Medulla oblongata (tissue), 1 donor: ENCODE measurements at regions not wholly inside any gene's neighbourhood (a gene's known extent, or its start where the extent isn't known, plus 50 kb on each side); places are given as distances from the start of the nearest gene placed in this dataset.
"Not testable (repeated sequence)": the region's sequence is repeated elsewhere in the genome, so short reads cannot be mapped to it uniquely, and the experiment has no call there.

Experiments
- DNase-seq: peaks from one replicate; pipeline ENCODE4 v3.0.0-alpha.2; 2015; ENCODE audit errors: extremely low spot score

DNA sequence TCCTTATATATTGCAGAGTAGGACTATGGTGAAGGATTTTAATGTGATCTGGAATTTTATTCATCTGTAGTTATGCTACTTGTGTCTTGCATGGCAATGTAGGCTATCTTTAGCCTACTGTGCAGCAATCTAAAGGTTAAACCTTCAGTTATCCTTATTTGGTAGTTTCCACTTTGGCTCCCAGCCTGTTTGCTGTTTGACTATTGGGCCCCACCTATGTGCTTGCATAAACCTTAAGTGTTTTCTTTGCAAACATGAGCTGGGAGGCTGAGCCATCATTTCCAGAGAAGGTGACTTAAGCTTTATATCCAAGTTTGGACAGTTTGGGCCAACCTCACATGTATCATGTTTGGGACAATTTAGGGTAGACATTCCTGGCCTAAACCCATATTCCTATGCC lies 537.5 kb downstream of the BTBD3 start:
- DNase-seq = no peak

DNA sequence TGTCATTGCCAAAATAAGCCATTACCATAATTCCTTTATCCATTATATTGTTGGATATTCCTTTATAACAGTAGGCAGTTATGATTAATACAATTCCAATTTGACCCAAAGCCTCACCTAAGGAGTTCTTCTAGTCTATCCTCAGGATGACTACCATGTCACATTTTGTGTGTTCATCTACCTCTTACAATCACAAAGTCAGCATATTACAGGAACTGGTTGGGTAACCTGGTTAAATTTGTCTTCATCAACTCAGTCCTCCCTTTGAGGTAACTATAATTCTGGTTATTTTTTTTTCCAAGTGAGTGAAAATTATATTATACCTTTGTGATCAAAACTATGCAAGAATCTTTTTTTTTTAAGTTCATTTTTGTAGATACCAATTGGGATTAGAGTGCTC lies 540.5 kb downstream of the BTBD3 start:
- no peak for DNase-seq

DNA sequence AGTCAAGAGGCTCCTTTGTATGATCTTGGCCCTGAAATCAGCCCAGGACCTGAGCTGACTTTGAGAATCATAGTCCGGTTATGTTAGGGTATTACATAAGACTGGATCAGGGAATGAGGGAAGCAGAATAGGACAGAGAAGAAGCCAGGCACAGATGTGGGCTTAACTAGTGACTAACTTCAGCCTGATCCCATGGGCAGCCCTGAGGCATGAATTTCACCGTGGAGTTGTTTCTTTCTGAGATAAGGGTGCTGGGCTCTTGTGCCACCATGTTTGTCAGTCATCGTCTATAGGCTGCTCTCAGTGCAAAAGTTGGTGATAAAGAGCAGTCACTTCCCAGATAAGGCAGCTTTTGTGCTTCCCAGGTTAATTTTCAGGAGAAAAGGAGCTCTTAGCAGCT lies 544.7 kb upstream of the SPTLC3 start:
- no peak for DNase-seq

DNA sequence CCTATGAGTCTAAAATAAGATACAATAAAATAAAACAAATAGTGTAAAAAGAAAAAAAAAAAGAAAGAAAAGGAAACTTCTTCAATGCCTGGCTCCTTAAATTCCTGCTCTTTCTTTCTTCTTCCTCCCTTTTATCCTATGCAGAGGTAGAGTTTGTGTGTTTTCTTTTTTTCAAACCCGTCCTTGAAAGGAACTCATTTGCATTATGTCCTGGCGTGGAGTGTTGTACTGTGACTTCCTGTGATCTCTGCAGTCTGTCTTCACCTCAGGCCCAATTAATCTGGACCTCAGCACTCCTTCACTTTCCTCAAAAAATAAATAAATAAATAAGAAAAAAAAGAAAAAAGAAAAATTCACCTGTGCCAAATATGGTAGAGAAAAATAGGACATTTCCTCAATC lies 541.9 kb upstream of the SPTLC3 start:
- no peak for DNase-seq

DNA sequence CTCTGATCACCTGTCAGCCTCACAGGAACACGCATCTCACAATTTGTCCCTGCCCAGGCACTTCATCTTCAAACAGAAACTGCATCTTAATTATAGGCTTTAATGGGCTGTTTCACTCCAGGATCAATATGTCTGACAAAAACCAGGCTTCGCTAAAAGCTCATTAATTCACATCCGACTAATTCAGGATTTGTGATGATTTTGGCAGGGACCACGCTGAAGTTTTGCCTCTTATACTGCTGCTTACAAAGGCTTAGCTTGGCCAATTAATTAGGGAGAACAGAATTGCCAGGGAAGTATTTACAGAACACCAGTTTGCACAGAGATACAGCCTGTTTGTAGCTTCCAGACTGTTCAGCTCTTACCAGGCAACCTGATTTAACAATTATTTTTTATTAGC lies 541.0 kb upstream of the SPTLC3 start:
- no peak for DNase-seq

- no peak for DNase-seq
These were observed 526.1 kb upstream of the SPTLC3 start for GRCh38 chr20:12482661-12483060.

DNA sequence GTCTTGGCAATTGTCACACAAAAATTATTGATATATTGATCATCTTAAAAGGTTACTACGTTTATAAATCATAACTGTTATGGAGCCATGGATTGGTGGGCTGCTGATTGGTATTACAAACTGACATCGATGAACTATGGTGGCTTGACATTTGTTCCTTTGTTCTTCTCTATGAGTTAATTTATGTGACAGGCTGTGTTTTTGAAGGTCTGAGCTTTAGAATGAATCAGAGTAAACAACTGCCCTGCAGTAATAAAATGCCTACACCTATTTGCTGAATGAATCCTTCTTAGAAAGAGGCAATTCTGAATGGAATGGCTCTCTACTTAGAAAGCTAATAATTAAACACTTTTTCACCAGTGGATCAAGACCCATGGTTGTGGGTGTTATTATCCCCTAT lies 506.3 kb upstream of the SPTLC3 start:
- DNase-seq = no peak

DNA sequence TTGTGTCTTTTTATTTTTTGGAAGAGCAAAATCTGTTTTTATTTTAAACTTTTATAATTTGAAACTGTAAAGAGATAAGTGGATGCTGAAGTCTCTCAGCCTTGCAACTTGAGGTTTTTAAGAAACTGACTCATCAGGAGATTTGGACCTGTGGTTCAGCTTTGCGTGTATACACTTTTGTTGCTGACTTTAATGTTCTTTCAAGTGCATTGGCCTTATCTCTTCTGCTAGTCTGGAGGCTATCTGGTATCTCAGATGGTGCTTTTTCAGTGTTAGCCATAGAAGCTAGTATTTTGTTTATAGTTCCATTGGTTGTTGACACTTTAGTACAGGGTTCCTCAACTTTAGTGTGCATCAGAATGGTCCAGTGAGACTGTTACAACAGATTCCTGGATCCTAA lies 504.0 kb upstream of the SPTLC3 start:
- DNase-seq = no peak

- DNase-seq = no peak
These were observed 497.3 kb upstream of the SPTLC3 start for GRCh38 chr20:12511499-12511898.

GRCh38 chr20:12512755-12513154 lies 496.0 kb upstream of the SPTLC3 start:
- DNase-seq = no peak

DNA sequence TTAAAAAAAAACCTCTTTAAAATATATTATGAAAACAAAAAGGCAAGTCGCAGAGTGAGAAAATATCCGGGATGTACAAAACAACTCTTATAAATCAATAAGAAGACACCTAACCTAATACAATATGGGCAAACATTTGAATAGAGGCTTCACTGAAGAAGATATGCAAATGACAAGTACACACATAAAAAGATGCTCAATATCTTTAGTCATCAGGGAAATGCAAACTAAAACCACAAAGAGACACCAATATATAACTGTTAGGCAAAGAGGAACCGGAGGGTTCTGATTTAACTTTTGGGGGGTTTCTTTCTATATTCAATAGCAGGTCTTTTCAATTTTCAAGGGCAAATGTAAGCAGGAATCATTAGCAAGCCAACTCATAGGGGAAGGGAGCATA lies 480.7 kb upstream of the SPTLC3 start:
- DNase-seq = no peak

- DNase-seq = no peak
These were observed 480.2 kb upstream of the SPTLC3 start for GRCh38 chr20:12528591-12529041.

GRCh38 chr20:12531626-12532025 lies 477.1 kb upstream of the SPTLC3 start:
- no peak for DNase-seq

- no peak for DNase-seq
These were observed 473.5 kb upstream of the SPTLC3 start for GRCh38 chr20:12535316-12535715.

DNA sequence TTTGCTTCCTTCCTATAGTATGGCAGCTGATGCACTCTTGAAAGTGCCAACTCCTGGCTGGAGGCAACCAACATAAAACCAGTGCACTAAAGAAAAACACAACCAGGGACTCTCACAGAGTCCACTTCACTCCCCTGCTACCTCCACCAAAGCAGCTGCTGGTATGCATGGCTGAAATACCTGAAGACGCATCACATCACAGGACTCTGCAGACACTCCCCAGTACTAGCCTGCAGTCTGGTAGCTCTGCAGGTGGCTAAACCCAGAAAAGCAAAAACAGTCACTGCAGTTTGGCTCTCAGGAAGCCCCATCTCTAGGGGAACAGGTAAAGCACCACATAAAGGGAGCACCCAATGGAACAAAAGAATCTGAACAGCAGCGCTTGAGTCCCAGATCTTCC lies 473.0 kb upstream of the SPTLC3 start:
- DNase-seq = no peak

GRCh38 chr20:12554426-12554825 lies 454.3 kb upstream of the SPTLC3 start:
- DNase-seq = no peak

DNA sequence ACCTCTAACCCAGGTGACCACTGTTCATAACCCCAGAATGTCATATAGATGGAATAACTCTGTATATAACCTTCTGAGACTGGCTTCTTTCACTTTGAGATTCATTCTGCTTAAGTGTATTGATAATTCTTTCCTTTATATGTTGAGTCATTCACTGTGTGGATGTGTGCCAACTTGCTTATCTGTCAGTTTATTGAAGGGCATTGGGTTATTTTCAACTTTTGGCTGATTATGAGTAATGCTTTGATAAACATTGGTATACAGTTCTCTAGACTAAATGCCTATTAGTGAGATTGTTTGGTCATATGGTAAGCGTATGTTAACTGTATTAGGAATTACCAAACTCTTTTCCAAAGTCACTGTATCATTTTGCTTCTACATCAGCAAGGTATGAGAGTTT lies 453.4 kb upstream of the SPTLC3 start:
- DNase-seq = no peak

- DNase-seq = not testable (repeated sequence)
These were observed 452.9 kb upstream of the SPTLC3 start for GRCh38 chr20:12555849-12556248.

- DNase-seq = no peak
These were observed 451.5 kb upstream of the SPTLC3 start for GRCh38 chr20:12557224-12557623.

DNA sequence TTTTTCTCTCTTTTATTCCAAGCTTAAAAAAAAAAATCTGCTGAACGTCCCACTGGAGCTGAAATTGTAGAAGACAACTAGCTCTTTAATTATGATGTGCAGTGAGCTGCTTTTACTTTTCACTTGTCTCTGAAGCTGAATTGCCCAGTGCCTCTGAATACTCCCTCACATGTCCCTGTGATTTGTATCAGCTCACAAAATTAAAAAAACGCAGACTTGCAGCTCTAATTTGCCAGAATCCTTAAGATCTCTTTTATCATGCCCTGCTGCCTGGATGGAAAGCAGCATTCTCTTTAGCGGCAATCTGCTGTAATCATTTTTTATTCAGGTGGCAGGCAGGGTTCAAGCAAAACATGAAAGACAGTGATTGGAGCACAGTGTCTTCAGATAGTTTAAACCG lies 443.8 kb upstream of the SPTLC3 start:
- DNase-seq = no peak

DNA sequence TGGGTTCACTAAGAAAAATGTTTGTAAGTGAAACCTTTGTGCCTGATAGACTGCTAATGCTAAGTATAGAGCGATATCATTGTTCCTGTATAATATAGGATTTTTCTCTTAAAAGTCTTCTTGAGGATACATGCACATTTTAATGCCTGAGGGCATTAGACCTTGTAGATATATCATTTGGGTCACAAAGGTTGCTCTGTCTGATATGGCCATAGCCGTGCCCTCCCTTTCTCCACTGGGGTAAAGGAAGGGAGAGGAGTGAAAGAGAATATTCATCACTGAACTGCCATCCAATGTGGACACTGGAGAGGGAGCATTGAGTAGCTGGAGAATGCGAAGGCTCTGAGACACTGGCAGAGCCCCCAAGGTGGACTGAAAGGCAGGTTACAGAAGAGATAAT lies 442.2 kb upstream of the SPTLC3 start:
- no peak for DNase-seq

GRCh38 chr20:12570371-12570770 lies 438.4 kb upstream of the SPTLC3 start:
- DNase-seq = peak; percentile 25

GRCh38 chr20:12573442-12573841 lies 435.3 kb upstream of the SPTLC3 start:
- DNase-seq = no peak

GRCh38 chr20:12575352-12576095 lies 433.2 kb upstream of the SPTLC3 start:
- peak; percentile 49 for DNase-seq
